ENCODE measurements at regions not wholly inside any gene's neighbourhood (a gene's known extent, or its start where the extent isn't known, plus 50 kb on each side); places are given as distances from the start of the nearest gene placed in this dataset.
A peak's percentile ranks its signal among the peaks of the same experiment; 100 is the strongest.

DNA sequence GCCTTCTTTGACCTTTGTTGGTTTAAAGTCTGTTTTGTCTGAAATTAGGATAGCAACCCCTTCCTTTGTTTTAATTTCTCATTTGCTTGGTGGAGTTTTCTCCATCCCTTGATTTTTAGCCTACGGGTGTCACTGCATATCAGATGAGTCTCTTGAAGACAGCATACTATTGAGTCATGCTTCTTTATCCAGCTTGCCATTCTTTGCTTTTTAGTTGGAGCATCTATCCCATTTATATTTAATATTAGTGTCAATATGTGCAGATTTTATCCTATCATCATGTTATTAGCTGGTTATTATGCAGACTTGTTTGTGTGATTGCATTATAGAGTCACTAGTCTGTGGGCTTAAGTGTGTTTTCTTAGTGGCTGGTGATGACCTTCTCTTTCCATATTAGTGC is 622.2 kb downstream of the MMUT start:
- TF ChIP-seq, protein P1, sequence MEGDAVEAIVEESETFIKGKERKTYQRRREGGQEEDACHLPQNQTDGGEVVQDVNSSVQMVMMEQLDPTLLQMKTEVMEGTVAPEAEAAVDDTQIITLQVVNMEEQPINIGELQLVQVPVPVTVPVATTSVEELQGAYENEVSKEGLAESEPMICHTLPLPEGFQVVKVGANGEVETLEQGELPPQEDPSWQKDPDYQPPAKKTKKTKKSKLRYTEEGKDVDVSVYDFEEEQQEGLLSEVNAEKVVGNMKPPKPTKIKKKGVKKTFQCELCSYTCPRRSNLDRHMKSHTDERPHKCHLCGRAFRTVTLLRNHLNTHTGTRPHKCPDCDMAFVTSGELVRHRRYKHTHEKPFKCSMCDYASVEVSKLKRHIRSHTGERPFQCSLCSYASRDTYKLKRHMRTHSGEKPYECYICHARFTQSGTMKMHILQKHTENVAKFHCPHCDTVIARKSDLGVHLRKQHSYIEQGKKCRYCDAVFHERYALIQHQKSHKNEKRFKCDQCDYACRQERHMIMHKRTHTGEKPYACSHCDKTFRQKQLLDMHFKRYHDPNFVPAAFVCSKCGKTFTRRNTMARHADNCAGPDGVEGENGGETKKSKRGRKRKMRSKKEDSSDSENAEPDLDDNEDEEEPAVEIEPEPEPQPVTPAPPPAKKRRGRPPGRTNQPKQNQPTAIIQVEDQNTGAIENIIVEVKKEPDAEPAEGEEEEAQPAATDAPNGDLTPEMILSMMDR (conservative IDR thresholded peaks at IDR 0.05; ENCODE audit: low read depth, low read length): no peak
- no peak overlapping the region for H3K4me3 ChIP-seq (ENCODE audit: low read depth, low read length)
- peak; percentile 12 for DNase-seq (ENCODE audit: low read depth)

DNA sequence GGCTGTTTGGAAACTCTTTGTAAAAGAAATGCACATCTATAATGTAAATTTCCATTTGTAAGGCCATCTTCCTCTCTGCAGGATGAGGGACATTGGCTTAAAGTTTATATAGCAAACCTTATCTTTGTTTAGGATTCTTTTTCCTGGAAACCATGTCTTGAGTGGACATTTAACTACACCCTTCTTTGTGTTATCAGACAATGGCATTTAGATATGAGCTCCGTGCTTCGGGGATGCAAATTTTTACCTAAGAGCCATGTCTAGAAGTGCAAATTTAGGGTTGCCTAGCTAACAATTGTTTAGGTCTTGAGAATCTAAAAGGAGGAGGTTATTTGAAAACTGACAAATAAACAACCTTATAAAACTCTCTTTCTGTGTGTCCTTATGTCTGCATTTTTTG is 623.8 kb downstream of the MMUT start:
- DNase-seq (ENCODE audit: low read depth): no peak
- H3K4me3 ChIP-seq (ENCODE audit: low read depth, low read length): no peak overlapping the region
- TF ChIP-seq, protein P1 (conservative IDR thresholded peaks at IDR 0.05; ENCODE audit: low read depth, low read length): no peak

DNA sequence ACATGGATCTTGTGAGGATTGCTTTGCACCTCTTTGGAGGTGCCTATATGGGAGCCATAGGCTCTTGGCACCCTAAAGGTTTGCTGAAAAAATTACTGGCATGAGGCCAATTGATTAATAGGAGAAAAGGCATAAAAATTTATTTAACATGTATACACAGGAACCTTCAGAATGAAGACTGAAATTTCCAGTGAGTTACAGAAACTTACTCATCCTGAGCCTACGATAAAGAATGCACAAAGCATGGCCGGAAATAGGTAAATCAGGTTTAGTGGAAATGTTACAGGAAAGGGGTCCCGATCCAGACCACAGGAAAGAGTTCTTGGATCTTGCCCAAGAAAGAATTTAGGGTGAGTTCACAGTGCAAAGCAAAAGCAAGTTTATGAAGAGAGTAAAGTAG is 625.3 kb downstream of the MMUT start:
- TF ChIP-seq, protein P1 (conservative IDR thresholded peaks at IDR 0.05; ENCODE audit: low read depth, low read length): no peak
- DNase-seq (ENCODE audit: low read depth): no peak

DNA sequence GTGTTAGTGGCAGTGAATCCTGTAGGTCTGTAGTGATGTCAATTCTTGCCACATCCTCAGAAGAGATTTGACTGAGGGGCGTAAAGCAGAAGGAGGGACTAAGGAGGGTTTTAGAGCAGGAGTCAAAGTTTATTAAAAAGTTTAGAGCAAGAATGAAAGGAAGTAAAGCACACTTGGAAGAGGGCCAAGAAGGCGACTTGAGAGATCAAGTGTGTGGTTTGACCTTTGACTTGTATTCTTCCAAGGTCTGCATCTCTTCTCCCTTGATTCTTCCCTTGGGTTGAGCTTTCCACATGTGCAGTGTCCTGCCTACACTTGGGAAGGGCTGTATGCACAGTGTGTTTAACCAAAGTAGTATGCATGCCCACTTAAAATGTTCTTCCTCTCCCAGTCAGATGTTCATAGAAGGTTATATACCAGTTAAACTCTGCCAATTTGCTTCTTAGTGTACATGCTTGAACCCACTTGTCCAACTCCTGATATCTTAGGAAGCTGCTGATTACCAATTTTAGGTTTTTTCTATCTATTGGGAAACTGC is 627.6 kb downstream of the MMUT start:
- TF ChIP-seq, protein P1 (conservative IDR thresholded peaks at IDR 0.05; ENCODE audit: low read depth, low read length): no peak
- no peak overlapping the region for H3K4me3 ChIP-seq (ENCODE audit: low read depth, low read length)
- peak; percentile 61 for DNase-seq (ENCODE audit: low read depth)

More for the DNA sequence above, 625.3 kb downstream of the MMUT start:
- no peak overlapping the region for H3K4me3 ChIP-seq (ENCODE audit: low read depth, low read length)

DNA sequence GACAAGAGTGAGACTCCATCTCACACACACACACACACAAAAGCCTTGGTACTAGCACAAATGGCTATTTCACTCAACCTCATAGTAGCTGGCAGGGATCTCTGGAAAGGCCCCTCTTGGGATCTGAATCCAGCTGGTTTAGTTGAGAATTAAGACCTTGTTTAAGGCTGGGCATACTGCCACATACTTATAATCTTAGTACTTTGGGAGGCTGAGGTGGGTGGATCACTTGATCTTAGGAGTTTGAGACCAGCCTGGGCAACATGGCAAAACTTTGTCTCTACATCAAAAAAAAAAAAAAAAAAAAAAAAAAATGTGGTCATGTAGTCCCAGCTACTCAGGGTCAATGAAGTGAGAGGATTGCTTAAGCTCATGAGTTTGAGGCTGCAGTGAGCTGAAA is 628.3 kb downstream of the MMUT start:
- peak; percentile 39 for DNase-seq (ENCODE audit: low read depth)
- no peak overlapping the region for H3K4me3 ChIP-seq (ENCODE audit: low read depth, low read length)
- TF ChIP-seq, protein P1 (conservative IDR thresholded peaks at IDR 0.05; ENCODE audit: low read depth, low read length): no peak

DNA sequence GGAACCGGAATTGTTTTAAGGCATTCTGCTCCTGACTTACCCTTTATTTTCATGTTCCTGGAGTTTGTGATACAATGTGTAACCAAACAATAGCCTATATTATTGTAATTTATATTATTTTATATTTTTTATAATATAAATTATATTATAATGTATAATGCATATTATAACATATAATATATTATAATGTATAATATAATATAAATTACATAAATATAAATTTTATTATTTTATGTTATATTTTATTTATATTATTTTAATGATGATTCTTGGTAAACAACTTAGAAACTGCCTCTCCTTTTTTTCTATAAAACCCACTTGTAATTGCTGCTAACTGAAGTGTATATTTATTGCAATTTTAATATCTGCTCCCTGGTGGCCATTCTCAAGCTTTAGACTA is 629.1 kb downstream of the MMUT start:
- H3K4me3 ChIP-seq (ENCODE audit: low read depth, low read length): no peak overlapping the region
- TF ChIP-seq, protein P1 (conservative IDR thresholded peaks at IDR 0.05; ENCODE audit: low read depth, low read length): no peak
- no peak for DNase-seq (ENCODE audit: low read depth)

DNA sequence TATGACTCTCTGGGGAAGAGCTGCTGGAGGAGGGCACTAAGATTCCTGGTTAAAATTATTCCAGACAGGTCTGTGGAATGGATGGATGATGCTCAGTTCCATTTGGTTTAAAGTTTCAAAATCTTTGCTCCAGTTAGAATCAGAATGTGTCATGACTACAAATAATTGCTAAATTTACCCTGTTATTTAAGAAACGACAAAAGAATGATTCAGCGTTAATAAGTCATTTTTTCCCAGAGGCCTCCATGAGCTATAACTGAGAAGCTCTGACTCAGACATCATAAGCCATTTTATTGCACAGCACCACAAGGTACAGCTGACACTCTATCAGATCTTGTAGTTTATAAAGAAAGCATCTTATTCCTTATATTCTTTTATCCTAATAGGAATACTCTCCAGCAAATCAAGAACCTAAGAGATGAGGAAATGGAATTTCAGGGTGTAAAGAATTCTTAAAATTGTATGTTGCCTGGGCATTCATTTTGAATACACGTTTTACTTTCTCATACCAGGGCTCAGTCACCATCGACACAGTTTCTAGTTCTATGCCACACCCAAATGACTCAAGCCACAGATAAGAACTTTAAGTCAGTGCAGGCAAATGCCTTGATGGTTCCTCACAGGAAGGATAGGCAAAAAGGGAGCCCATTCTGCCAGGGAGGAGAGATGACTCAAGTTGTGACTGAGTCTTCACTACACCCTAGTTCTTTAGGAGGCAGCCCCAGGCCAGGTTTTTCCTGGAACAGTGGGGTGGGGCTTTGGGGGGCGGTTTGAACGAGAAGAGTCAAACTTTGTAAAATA is 636.0 kb downstream of the MMUT start:
- DNase-seq (ENCODE audit: low read depth): peak; percentile 89
- TF ChIP-seq, protein P1 (conservative IDR thresholded peaks at IDR 0.05; ENCODE audit: low read depth, low read length): no peak
- H3K4me3 ChIP-seq (ENCODE audit: low read depth, low read length): no peak overlapping the region
